NOMO-1 (cell line): ENCODE measurements at regions not wholly inside any gene's neighbourhood (a gene's known extent, or its start where the extent isn't known, plus 50 kb on each side); places are given as distances from the start of the nearest gene placed in this dataset.
"Not testable (repeated sequence)": the region's sequence is repeated elsewhere in the genome, so short reads cannot be mapped to it uniquely, and the experiment has no call there.

Experiments used
- DNase-seq, 2 experiments: peaks; one replicate each; lab custom pipeline; 2025; ENCODE audit not compliant: unreplicated experiment in 2 of 2; lab: John Stamatoyannopoulos, UW

DNA sequence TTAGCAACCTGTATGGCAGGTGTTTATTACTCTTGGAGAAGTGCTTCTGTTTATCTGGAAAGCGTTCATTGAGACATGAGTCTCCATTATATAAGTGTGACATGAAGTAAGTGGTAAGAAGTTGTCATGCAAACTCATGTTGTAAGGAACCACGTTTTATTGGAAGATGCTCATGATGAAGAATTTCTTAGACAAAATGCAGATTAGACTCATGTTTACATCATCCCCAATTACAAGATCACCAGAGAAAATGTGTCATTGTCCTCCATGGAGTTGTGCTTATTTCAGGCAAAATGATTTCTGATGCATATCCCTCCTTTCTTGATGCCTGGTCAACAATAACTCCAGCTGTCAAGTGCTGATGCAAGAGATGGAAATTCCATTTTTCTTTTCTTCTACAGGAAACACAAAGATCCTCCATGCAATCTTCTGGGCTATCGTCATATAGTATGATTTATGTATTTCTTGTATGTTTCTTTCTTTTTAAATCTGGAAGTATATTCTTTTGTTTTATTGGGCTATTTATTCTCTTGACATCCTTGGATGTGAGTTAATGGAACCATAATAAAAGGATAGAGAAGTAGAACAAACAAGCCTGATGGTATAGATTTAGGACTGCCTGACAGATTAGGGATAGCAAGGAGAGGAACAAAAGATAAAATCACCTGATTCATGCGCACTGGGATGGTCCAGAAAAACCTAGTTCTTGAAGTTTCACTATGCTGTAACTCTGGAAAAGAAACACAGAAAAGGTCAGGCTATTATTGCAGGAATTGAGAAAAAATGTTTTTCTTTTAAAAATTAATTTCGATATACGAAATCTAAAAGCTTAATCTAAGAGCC lies 50.7 kb upstream of the DIAPH3 start:
- DNase-seq: no peak

DNA sequence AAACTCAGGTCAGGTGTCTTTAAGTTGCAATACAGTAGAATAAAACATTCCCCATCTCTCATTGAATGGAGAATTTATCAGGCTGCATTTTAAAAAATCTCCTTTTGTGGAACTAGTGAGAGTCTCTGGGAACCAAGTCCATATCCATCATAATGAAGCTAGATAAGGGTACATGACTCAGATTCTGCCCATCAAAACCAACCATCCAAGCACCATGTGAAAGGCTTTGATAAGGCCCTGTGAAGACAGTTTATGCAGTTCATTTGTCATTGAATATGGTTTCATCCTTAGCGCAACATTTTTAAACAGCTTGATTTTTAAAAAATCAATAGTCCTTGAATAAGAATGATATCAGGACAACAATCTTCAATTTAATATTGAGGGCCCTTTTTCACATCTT lies 56.3 kb upstream of the DIAPH3 start:
- no peak for DNase-seq

DNA sequence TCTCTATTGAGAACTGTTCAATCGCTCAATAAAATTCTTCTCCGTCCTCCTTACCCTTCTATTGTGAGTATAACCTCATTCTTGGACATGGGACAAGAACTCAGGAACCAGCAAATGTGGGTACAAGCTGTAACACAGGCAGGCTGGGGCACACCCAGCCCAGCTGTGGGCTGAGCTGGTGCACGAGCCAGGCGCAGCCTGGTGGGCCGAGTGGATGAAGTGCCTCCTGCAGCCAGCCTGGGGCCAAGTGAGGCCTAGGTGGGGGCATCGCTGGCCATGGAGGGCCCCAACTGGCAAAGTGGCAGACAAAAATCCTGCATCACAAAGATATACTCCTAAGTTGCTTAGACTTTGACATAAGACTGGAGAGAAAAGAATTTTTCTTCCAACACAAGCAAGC lies 57.9 kb upstream of the DIAPH3 start:
- no peak for DNase-seq

DNA sequence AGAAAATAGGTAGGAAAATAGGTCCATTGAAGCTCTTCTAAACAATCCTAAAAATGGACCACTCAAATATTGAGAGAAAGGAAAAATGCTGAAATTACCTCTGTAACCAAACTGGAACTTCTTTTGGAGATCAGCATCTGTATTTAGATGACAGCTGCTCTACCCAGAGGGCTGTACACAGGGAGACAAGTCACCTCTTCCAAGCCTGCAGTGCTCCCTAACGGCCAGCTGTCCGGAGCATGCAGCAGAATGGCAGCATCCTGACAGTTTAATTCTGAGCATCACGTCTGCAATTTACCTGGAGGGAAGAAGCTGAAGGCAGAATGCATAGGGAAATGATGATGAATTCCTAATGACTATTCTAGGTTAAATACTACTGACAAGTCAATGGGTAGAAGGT lies 62.8 kb upstream of the DIAPH3 start:
- DNase-seq: no peak

DNA sequence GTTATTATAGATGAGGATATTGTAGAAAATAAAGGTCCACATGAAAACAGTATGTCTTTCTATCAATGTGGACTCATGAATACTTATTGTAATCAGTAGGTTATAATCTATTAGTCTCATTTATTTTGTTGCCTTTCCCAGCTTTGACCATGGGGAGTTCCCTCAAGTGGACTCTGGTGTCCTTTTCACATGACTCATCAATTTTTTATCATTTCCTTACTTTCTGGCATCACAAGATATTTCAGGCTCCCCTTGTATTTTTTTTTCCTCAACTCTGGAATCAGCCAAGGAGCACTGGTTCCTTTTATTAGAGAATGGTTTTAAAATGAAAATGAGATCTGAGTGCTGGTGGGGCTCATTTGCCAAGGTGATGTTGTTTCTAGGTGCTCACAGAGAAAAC lies 63.4 kb upstream of the DIAPH3 start:
- DNase-seq: no peak

DNA sequence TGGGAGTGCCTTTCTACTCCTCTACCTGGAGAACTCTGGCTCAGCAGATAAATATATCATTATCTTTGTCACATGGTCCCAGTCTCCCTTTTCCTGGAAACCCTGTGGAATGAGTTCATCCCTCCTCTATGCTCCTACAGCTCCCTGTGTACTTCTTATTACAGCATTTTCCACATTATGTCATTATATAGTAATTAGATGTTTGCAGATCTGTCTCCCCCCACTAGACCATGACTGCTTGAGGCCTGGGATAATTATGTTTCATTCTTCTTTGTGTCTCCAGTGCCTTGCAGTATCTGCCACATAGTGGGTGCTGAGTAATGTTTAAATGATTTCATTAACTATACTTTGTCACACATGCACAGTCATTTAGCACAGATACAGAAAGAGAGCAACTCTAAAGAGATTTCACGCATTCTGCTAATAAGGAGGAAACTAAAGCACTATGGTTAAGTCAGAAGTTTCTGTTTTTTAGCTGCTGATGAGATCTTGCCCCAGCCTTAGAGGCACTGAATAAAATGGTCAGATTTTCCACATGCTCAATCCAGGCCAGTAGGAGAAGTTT lies 66.1 kb upstream of the DIAPH3 start:
- DNase-seq: no peak

DNA sequence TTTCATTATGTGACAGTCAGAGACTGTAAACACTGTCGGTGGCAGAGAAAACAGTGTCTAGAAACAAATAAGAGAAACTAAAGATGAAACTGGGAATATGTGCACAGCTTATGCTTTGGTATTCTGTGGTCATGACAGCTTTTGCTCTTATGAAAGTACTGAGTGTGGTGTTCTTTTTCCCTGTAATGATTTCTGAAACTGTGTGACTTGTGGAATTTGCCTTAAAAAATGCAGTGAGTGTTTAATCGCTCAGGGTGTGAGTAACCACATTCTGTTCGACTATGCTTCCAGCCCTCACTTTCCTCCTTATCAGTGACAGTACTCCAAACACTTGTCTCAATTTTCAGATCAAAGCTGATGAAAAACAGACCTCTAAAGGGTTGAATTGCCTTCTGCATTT lies 66.9 kb upstream of the DIAPH3 start:
- DNase-seq: no peak

DNA sequence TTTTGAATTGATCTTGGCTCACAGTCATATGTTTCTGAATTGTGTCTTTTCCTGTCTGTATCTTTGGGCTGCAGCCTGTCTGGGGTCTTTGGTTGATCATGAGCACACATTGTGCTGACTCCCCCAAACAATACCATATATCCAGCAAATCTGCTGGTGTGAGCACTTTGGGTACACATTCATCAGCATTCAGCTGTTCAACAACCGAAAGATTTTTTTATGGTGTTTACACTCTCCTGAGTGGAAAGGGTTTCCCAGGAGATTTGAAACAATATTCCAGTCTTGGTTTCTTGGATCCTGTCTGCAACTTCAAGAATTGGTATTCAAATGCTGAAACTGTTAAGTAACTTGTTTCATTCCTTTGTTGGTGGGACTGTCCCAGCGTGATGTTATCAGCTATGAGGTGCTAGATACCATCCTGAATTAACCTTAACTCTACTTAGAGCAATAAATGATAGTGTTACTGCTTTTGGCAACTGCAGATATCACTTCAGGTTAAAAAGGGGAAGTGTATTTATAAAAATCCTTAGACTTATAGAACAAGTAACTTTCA lies 78.4 kb upstream of the DIAPH3 start:
- peak in 1 of 2 experiments; percentile 8 for DNase-seq

DNA sequence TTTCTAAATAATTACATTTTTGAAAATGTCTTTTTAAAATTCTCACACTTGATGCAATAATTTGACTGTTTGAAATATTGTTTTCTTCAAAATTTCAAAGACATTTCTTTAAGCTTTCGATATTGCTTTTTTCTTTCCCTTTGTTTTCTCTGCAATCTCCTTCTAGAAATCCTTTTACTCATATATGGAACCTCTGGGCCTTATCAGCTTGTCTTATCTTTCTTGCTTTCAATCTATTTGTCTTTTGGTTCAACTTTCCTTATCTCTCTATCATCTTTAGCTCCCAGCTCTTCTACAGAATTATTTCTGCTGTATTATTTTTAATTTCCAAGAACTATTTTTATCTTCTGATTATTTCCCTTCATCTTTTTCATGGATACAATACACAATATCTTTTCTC lies 80.7 kb upstream of the DIAPH3 start:
- no peak for DNase-seq

DNA sequence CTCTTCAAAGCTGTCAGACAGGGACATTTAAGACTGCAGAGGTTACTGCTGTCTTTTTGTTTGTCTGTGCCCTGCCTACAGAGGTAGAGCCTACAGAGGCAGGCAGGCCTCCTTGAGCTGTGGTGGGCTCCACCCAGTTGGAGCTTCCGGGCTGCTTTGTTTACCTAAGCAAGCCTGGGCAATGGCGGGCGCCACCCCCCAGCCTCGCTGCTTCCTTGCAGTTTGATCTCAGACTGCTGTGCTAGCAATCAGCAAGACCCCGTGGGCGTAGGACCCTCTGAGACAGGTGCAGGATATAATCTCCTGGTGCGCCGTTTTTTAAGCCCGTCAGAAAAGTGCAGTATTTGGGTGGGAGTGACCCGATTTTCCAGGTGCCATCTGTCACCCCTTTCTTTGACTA lies 87.7 kb upstream of the DIAPH3 start:
- not testable (repeated sequence) for DNase-seq

DNA sequence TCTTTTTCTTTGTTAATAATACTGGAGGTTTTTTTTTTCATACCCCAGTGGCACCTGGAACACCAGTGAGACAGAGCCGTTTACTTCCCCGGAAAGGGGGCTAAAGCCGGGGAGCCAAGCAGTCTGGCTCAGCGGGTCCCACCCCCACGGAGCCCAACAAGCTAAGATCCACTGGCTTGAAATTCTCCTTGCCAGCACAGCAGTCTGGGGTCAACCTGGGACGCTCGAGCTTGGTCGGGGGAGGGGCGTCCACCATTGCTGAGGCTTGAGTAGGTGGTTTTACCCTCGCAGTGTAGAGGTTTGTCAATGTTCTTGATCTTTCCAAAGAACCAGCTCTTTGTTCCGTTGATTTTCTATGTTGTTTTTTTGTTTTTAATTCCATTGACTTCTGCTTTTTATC lies 94.6 kb upstream of the DIAPH3 start:
- no peak for DNase-seq

DNA sequence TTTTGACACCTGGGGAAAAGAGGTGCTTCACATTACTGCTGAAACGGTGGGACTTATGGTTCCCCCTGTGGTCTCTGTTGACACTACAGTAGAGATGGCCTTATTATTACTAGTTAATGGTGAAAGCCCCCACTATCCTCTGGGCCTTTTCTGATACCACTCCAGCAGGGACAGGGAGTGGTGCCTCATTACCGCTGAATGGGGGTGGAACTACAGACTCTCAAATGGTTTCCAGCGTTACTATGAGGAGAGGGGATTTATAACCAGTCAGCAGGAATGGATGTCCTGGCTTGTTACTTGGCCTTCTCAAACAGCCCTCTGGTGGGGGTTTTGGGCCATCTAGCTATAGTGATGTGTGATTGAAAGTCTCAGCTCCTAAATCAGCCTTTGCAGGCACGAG lies 96.7 kb upstream of the DIAPH3 start:
- no peak for DNase-seq

DNA sequence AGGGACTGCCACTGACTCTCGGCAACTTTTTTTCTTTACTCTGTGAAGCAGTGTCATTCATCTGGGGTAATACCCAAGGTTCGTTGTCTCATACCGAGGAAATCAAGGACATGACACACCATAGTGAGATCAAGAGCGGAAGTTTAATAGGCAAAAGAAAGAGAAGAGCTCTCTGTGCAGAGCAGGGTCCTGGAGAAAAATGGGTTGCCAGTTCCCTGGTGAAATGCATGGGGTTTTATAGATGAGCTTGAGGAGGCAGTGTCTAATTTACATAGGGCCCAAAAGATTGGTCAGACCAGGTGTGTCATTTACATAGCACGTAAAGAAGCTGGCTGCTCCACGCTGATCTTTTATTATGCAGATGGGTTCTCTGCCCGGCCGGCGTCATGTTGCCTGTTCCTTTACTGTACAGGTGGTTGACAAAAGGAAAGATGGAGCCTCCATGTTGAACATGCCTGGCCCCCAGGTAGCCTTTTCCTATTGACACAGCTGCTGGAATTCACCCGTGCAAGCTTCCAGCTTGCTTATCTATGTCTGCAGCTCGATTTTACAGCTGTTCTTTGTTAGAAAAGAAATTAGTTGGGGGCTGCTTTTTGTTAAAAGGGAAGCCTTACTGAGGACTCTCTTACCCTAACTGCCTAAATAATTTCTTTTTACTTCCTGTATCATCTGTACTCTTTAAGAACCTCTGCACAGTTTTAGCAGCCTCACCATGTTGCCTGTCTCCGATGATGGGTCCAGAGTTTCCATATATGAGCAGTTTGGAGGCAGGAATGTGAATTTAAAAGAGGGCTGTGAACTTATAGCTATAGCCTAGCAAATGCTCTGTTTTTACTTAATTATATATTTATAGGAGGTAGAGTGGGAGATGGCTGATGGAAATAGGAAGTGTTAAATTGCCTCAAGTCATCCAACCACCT lies 98.0 kb upstream of the DIAPH3 start:
- no peak for DNase-seq

DNA sequence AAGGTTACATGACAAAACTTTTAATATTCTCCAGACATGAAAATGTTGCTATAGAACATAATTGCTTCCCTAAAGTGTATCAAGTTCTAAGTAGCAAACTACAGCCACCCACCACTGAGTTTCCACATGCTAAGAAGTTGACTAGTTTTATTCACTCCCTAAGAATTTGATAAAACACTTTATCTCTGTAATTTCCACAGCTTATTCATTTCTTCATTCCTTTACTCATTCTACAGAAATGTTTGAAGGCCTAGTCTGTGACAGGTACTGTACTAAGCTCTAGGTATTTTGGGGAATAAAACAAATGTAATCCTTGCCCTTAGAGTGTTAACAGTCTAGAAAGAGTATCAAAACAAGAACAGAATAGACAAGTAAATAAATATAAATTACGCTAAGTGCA lies 101.8 kb upstream of the DIAPH3 start:
- DNase-seq: no peak

DNA sequence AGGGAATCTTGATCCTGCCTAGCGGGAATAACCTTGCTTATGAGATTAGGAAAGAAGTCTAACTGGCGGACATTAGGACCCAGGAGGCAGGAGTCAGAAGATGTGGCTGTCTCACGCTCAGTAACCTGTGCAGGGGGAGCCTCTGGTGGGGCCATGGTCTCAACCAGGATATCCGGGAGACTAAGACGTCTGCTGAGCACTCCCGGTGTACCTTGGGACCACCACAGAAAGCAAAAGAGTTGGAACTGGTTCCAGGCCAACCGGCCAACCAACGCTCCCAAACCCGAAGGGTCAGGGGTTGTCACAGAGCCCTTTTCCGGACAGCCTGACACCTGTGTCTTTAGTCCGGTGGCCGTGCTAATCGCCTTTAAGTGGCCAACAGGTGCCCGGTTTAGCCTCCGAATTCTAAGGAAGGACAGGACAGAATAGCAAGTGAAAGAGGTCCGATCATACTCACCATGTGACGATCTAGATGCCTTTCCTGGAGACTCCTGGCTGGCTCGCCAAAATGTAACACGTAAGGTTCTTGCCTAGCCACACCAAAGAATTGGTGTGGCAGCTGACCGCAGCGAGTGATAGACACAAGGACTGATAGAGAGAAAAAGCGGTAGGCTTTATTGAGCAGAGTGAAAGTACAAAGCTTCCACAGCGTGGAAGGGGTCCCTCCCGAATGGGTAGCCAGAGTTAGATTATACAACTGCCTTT lies 103.9 kb upstream of the DIAPH3 start:
- no peak for DNase-seq

DNA sequence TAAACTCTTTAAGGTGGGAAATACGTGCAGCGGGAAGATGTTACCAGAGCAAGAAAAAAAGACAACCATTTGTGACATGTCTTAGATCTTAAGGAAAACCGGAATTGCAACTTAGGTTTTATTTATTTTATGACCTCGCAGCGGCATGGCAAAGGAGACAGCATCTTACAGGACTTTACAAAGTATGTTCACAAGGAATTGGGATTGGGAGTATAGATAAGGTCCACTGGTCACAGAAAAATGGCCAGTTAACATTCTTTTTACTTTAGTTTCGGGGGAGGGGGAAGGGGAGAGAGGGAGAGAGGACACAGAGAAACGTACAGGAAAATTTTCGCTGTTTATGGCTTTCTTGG lies 104.5 kb upstream of the DIAPH3 start:
- DNase-seq: no peak

DNA sequence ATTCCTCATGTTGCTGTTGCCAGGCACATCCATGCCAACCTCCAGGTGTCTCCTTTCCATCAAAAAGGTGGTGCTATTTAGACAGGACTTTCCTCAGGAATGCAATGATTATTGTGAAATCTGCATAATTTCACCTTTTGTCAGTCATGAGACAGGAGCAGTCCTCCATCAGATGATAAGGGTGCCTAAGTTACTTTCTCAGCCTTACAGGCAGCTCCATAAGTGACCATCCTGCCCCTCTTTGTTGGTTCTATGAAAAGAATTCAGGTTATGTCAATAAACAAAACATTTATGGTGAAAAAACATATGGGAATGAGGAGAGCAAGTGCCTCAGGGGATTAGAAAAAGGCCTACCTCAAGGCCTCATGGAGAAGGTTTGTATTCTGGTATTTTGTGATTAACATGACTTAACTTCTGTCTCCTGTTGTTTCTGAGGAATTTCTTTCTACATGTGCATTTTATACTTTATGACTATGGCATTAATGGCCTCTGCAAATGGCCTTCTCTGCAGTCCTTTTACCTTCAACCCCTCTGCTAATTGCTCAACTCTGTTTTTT lies 110.3 kb upstream of the DIAPH3 start:
- DNase-seq: no peak

DNA sequence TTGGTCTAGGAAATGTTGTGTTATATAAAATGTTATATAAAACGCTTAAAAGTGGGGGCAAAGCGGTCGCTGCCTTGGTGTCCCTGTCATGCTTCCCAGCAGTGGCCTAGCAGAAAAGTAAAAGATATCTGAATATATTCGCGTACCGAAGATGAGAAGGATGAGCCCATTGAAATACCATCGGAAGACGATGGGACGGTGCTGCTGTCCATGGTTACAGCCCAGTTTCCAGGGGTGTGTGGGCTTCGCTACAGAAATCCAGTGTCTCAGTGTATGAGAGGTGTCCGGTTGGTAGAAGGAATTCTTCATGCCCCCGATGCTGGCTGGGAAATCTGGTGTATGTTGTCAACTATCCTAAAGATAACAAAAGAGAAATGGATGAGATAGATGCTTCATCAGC lies 110.9 kb upstream of the DIAPH3 start:
- DNase-seq: no peak

DNA sequence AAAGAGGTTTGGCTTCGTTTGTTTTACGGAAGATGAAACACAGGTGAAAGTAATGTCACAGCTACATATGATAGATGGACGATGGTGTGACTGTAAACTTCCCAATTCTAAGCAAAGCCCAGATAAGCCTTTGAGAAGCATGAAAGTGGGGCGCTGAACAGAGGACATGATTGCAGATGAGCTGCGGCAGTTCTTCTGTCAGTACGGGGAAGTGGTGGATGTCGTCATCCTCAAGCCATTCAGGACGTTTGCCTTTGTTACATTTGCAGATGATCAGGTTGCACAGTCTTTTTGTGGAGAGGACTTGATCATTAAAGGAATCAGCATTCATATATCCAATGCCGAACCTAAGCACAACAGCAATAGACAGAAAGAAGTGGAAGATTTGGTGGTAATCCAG lies 111.5 kb upstream of the DIAPH3 start:
- DNase-seq: peak; percentile 32 to 38

DNA sequence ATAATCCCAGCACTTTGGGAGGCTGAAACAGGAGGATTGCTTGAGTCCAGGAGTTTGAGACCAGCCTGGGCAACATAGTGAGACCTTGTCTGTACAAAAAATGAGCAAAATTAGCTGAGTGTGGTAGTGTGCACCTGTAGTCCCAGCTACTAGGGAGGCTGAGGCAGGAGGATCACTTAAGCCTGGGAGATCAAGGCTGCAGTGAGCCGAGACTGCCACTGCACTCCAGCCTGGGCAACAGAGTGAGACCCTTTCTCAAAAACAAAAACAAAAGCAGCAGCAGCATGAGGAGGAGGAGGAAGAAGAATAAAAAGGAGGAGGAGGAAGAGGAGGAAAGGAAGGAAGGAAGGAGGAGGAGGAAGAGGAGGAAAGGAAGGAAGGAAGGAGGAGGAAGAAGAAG lies 116.5 kb upstream of the TDRD3 start:
- DNase-seq: not testable (repeated sequence)
